A673 (cell line): ENCODE measurements at regions not wholly inside any gene's neighbourhood (a gene's known extent, or its start where the extent isn't known, plus 50 kb on each side); places are given as distances from the start of the nearest gene placed in this dataset.

Experiments used
- CTCF ChIP-seq: fragments of 300-800, 200-600 bp; sonication (generic); conservative IDR thresholded peaks from 2 replicates; pipeline ENCODE4 v1.5.1; 2017; ENCODE audit warnings: low read depth, mild to moderate bottlenecking, antibody characterized with exemption, low read length, moderate library complexity, mixed read lengths
- EZH2 ChIP-seq: fragments of 200-600 bp; sonication (generic); IDR thresholded peaks from 2 replicates; pipeline ENCODE4 v1.6.1; 2017; ENCODE audit warnings: borderline replicate concordance, low read depth, mild to moderate bottlenecking, mixed read lengths, antibody characterized with exemption, low read length; ENCODE audit not compliant: poor library complexity, severe bottlenecking

- TF ChIP-seq CTCF: no peak
- TF ChIP-seq EZH2: no peak
Measured at GRCh38 chr7:24441314-24442027, 131.8 kb upstream of the PALS2 start.
